ENCODE measurements at regions not wholly inside any gene's neighbourhood (a gene's known extent, or its start where the extent isn't known, plus 50 kb on each side); places are given as distances from the start of the nearest gene placed in this dataset.

GRCh38 chr12:87137220-87137619 is 881.0 kb upstream of the MGAT4C start:
- no peak for TF ChIP-seq CTCF (IDR thresholded peaks at IDR 0.05)
- DNase-seq (no peak), ATAC-seq (no peak)
- CTCF ChIA-PET = no interaction called here
- Mint-ChIP-seq H3K36me3 (ENCODE audit: low read depth) (no peaks in the 10 kb centered on the region), H3K4me3 (no peak overlapping the region), H3K4me1 (ENCODE audit: low read depth) (no peaks in the 10 kb centered on the region), H3K27ac (no peak overlapping the region), H3K27me3 (no peaks in the 10 kb centered on the region), H3K9me3 (no peaks in the 10 kb centered on the region)
- intact Hi-C loops (cut with micrococcal nuclease) = no loop called here
- POLR2A ChIA-PET = no interaction called here

GRCh38 chr12:87136330-87136976 is 880.3 kb upstream of the MGAT4C start:
- H3K27ac Mint-ChIP-seq = no peak overlapping the region
- TF ChIP-seq CTCF (IDR thresholded peaks at IDR 0.05) = no peak
- DNase-seq = no peak
- H3K27me3 Mint-ChIP-seq = no peaks in the 10 kb centered on the region
- intact Hi-C loops (cut with micrococcal nuclease) = no loop called here
- POLR2A ChIA-PET = no interaction called here
- no peaks in the 10 kb centered on the region for H3K36me3 Mint-ChIP-seq (ENCODE audit: low read depth)
- ATAC-seq = no peak
- CTCF ChIA-PET = no interaction called here
- H3K4me3 Mint-ChIP-seq = no peak overlapping the region
- H3K9me3 Mint-ChIP-seq = no peaks in the 10 kb centered on the region
- no peaks in the 10 kb centered on the region for H3K4me1 Mint-ChIP-seq (ENCODE audit: low read depth)

GRCh38 chr12:87127272-87127671 is 871.1 kb upstream of the MGAT4C start:
- Mint-ChIP-seq H3K4me1 (ENCODE audit: low read depth) (no peaks in the 10 kb centered on the region), H3K9me3 (peaks cover 10% of the 10 kb centered on the region), H3K27me3 (no peaks in the 10 kb centered on the region), H3K4me3 (no peak overlapping the region), H3K36me3 (ENCODE audit: low read depth) (no peaks in the 10 kb centered on the region), H3K27ac (no peak overlapping the region)
- intact Hi-C loops (cut with micrococcal nuclease) = no loop called here
- CTCF ChIA-PET = no interaction called here
- no peak for DNase-seq
- no peak for TF ChIP-seq CTCF (IDR thresholded peaks at IDR 0.05)
- ATAC-seq = no peak
- POLR2A ChIA-PET = interaction anchor here (0.6 kb wide), 1 partner anchor 15 kb away, joined by 4 read pairs; no protein-coding TSS in a partner anchor

GRCh38 chr12:87121896-87122295 is 865.7 kb upstream of the MGAT4C start:
- no peak for ATAC-seq
- H3K4me1 Mint-ChIP-seq (ENCODE audit: low read depth) = no peaks in the 10 kb centered on the region
- no peaks in the 10 kb centered on the region for H3K36me3 Mint-ChIP-seq (ENCODE audit: low read depth)
- ChIA-PET POLR2A (no interaction called here), CTCF (no interaction called here)
- no peak for DNase-seq
- no peaks in the 10 kb centered on the region for H3K27me3 Mint-ChIP-seq
- no peak for TF ChIP-seq CTCF (IDR thresholded peaks at IDR 0.05)
- no peak overlapping the region for H3K27ac Mint-ChIP-seq
- H3K9me3 Mint-ChIP-seq = peaks cover 14% of the 10 kb centered on the region
- intact Hi-C loops (cut with micrococcal nuclease) = no loop called here
- no peak overlapping the region for H3K4me3 Mint-ChIP-seq

GRCh38 chr12:87120440-87120839 is 864.2 kb upstream of the MGAT4C start:
- no peaks in the 10 kb centered on the region for H3K27me3 Mint-ChIP-seq
- CTCF ChIA-PET = no interaction called here

More at GRCh38 chr12:87120440-87120839, 864.2 kb upstream of the MGAT4C start:
- Mint-ChIP-seq H3K4me1 (ENCODE audit: low read depth) (no peaks in the 10 kb centered on the region), H3K36me3 (ENCODE audit: low read depth) (no peaks in the 10 kb centered on the region), H3K9me3 (peaks cover 12% of the 10 kb centered on the region), H3K4me3 (no peak overlapping the region), H3K27ac (no peak overlapping the region)
- DNase-seq (no peak), ATAC-seq (no peak)
- intact Hi-C loops (cut with micrococcal nuclease) = no loop called here
- TF ChIP-seq CTCF (IDR thresholded peaks at IDR 0.05) = no peak
- POLR2A ChIA-PET = no interaction called here
